Activated CD8-positive, alpha-beta memory T cell treated with anti-CD3 and anti-CD28 coated beads for 48 hours (primary cell): ENCODE measurements at regions not wholly inside any gene's neighbourhood (a gene's known extent, or its start where the extent isn't known, plus 50 kb on each side); places are given as distances from the start of the nearest gene placed in this dataset.

ENCODE experiments used
- DNase-seq, 3 experiments: peaks; one replicate each; pipeline ENCODE4 v3.0.0-alpha.2; 2020; ENCODE audit warnings: low read depth in 2 of 3, low spot score in 2 of 3

GRCh38 chr18:56089612-56090258, 501.7 kb upstream of the TCF4 start:
- no peak for DNase-seq

GRCh38 chr18:56086786-56087185, 498.8 kb upstream of the TCF4 start:
- DNase-seq, result no peak

- DNase-seq, result no peak
These were observed 498.2 kb upstream of the TCF4 start for GRCh38 chr18:56086176-56086575.

GRCh38 chr18:56085551-56085950, 497.6 kb upstream of the TCF4 start:
- no peak for DNase-seq

GRCh38 chr18:56083523-56084287, 495.7 kb upstream of the TCF4 start:
- no peak for DNase-seq

GRCh38 chr18:56083097-56083521, 495.1 kb upstream of the TCF4 start:
- no peak for DNase-seq

- no peak for DNase-seq
These were observed 488.7 kb upstream of the TCF4 start for GRCh38 chr18:56076723-56077122.

- no peak for DNase-seq
These were observed 480.7 kb upstream of the TCF4 start for GRCh38 chr18:56068701-56069100.

- no peak for DNase-seq
These were observed 480.1 kb upstream of the TCF4 start for GRCh38 chr18:56067969-56068671.

GRCh38 chr18:56067214-56067894, 479.4 kb upstream of the TCF4 start:
- DNase-seq, result no peak

- DNase-seq, result no peak
These were observed 478.7 kb upstream of the TCF4 start for GRCh38 chr18:56066524-56067213.

GRCh38 chr18:56065086-56065485, 477.1 kb upstream of the TCF4 start:
- DNase-seq, result no peak

- no peak for DNase-seq
These were observed 474.9 kb upstream of the TCF4 start for GRCh38 chr18:56062931-56063330.

GRCh38 chr18:56060967-56061541, 473.1 kb upstream of the TCF4 start:
- no peak for DNase-seq

GRCh38 chr18:56052202-56052601, 464.2 kb upstream of the TCF4 start:
- no peak for DNase-seq

GRCh38 chr18:56044239-56044638, 456.2 kb upstream of the TCF4 start:
- no peak for DNase-seq

GRCh38 chr18:56043641-56044061, 455.7 kb upstream of the TCF4 start:
- no peak for DNase-seq

- no peak for DNase-seq
These were observed 455.0 kb upstream of the TCF4 start for GRCh38 chr18:56042915-56043536.

GRCh38 chr18:56038171-56039030, 450.4 kb upstream of the TCF4 start:
- no peak for DNase-seq
